A549 (cell line): ENCODE measurements at regions not wholly inside any gene's neighbourhood (a gene's known extent, or its start where the extent isn't known, plus 50 kb on each side); places are given as distances from the start of the nearest gene placed in this dataset.

ENCODE experiments used
- ATAC-seq, 2 experiments: fragments of 200-7000 bp in 1 of 2; fragments of >200 bp in 1 of 2; cut with Nextera tagmentation in 1 of 2; cut with Tn5 transposase in 1 of 2; 3 replicates each; pipeline versions ENCODE4 v1.8.0 to v1.9.1; 2018 to 2020; ENCODE audit warnings: mild to moderate bottlenecking in 1 of 2, moderate library complexity in 1 of 2
- CTCF ChIA-PET: fragments of 300-600 bp; sonication (Branson Sonifier 250); formaldehyde crosslinking; extraction: SDS; loops from one replicate; lab custom pipeline; 2021; ENCODE audit warnings: antibody characterized with exemption, inconsistent platforms; lab: Yijun Ruan, JAX
- POLR2A ChIA-PET: fragments of 350-600 bp; formaldehyde crosslinking; extraction: SDS; loops from one replicate; lab custom pipeline; 2021; ENCODE audit warnings: antibody characterized with exemption, inconsistent platforms; lab: Yijun Ruan, JAX
- DNase-seq, 2 experiments: peaks; one replicate each; pipeline versions ENCODE4 v3.0.0 to v3.0.0-alpha.2; 2011 to 2016; ENCODE audit warnings: low read depth in 1 of 2, low spot score in 1 of 2
- FAIRE-seq: peaks from 2 replicates; lab custom pipeline; 2011; peaks lifted over from hg19 to GRCh38; lab: Jason Lieb, UNC
- H3K27ac ChIP-seq, 2 experiments: fragments of >200 bp; sonication (Bioruptor Twin); formaldehyde crosslinking; 3 replicates each; pipeline ENCODE4 v1.5.1; 2016 to 2017
- H3K4me1 ChIP-seq: fragments of >200 bp; sonication (Bioruptor Twin); formaldehyde crosslinking; 3 replicates; pipeline ENCODE4 v1.6.1; 2016
- H3K4me2 ChIP-seq: fragments of >200 bp; sonication (Bioruptor Twin); formaldehyde crosslinking; 3 replicates; pipeline ENCODE4 v1.6.1; 2016
- H3K4me3 ChIP-seq: fragments of >200 bp; sonication (Bioruptor Twin); formaldehyde crosslinking; 3 replicates; pipeline ENCODE4 v1.5.1; 2016
- H3K9me3 ChIP-seq: fragments of >200 bp; sonication (Bioruptor Twin); formaldehyde crosslinking; 3 replicates; pipeline ENCODE4 v1.6.1; 2016
- ATOH8 ChIP-seq: fragments of 250-450 bp; sonication (Bioruptor Pico); IDR thresholded peaks from 2 replicates; pipeline ENCODE4 v1.5.0; 2020; ENCODE audit warnings: low read depth, mild to moderate bottlenecking, moderate library complexity
- BHLHE40 ChIP-seq: IDR thresholded peaks from 2 replicates; pipeline ENCODE4 v1.6.1; 2012; ENCODE audit warnings: low read depth, low read length, inconsistent platforms
- CBX2 ChIP-seq: fragments of 200-600 bp; sonication (generic); IDR thresholded peaks from 2 replicates; pipeline ENCODE4 v1.6.1; 2016; ENCODE audit warnings: low read depth, mild to moderate bottlenecking, borderline replicate concordance
- CBX8 ChIP-seq: fragments of 200-600 bp; sonication (generic); IDR thresholded peaks from 2 replicates; pipeline ENCODE4 v1.6.1; 2016
- CHD2 ChIP-seq: fragments of 150-350 bp; IDR thresholded peaks from 2 replicates; pipeline ENCODE4 v1.6.1; 2014; ENCODE audit warnings: low read length; ENCODE audit not compliant: partially characterized antibody
- CHD4 ChIP-seq: fragments of 200-600 bp; sonication (generic); IDR thresholded peaks from 2 replicates; pipeline ENCODE4 v1.6.1; 2016; ENCODE audit warnings: antibody characterized with exemption, mild to moderate bottlenecking, borderline replicate concordance
- E2F6 ChIP-seq: IDR thresholded peaks from 2 replicates; pipeline ENCODE4 v1.6.1; 2012; ENCODE audit warnings: low read depth, borderline replicate concordance
- ELK1 ChIP-seq: fragments of 150-350 bp; IDR thresholded peaks from 2 replicates; pipeline ENCODE4 v1.6.1; 2014; ENCODE audit warnings: low read depth, mild to moderate bottlenecking, low read length
- HOXB5 ChIP-seq: fragments of 250-450 bp; sonication (Bioruptor Pico); IDR thresholded peaks from 2 replicates; pipeline ENCODE4 v1.5.0; 2020; ENCODE audit warnings: mild to moderate bottlenecking, moderate library complexity
- JUN ChIP-seq, 2 experiments: fragments of >200 bp; sonication (Bioruptor Twin); formaldehyde crosslinking; IDR thresholded peaks; 2 replicates in 1 of 2; 3 replicates in 1 of 2; pipeline ENCODE4 v1.6.1; 2016 to 2017
- KDM1A ChIP-seq: fragments of 200-600 bp; sonication (generic); IDR thresholded peaks from 2 replicates; pipeline ENCODE4 v1.6.1; 2016; ENCODE audit warnings: low read depth, mild to moderate bottlenecking
- KDM5A ChIP-seq: fragments of 200-600 bp; sonication (generic); IDR thresholded peaks from 2 replicates; pipeline ENCODE4 v1.6.1; 2016; ENCODE audit warnings: antibody characterized with exemption, mild to moderate bottlenecking
- MAFK ChIP-seq: fragments of 450-650 bp; IDR thresholded peaks from 2 replicates; pipeline ENCODE4 v1.6.1; 2014; ENCODE audit not compliant: partially characterized antibody
- MYC ChIP-seq: IDR thresholded peaks from 2 replicates; pipeline ENCODE4 v1.6.1; 2012; ENCODE audit warnings: mild to moderate bottlenecking, inconsistent platforms, low read length, improper control_type of control experiment, borderline replicate concordance
- PHF8 ChIP-seq: fragments of 200-600 bp; sonication (generic); IDR thresholded peaks from 2 replicates; pipeline ENCODE4 v1.6.1; 2016; ENCODE audit warnings: low read depth, mild to moderate bottlenecking, antibody characterized with exemption, moderate library complexity, borderline replicate concordance
- POLR2A ChIP-seq: IDR thresholded peaks from 2 replicates; pipeline ENCODE4 v1.6.1; 2012; ENCODE audit warnings: mild to moderate bottlenecking, low read length
- RARB ChIP-seq: fragments of 250-450 bp; sonication (Bioruptor Pico); IDR thresholded peaks from 2 replicates; pipeline ENCODE4 v1.8.0; 2021; ENCODE audit warnings: mild to moderate bottlenecking, moderate library complexity
- RFX5 ChIP-seq: fragments of 450-650 bp; IDR thresholded peaks from 2 replicates; pipeline ENCODE4 v1.7.1; 2014; ENCODE audit warnings: antibody characterized with exemption, mild to moderate bottlenecking, moderate library complexity
- SMC3 ChIP-seq: fragments of >200 bp; sonication (Bioruptor Twin); formaldehyde crosslinking; IDR thresholded peaks from 3 replicates; pipeline ENCODE4 v1.6.1; 2018; ENCODE audit warnings: inconsistent platforms
- SREBF2 ChIP-seq: fragments of 450-650 bp; IDR thresholded peaks from 2 replicates; pipeline ENCODE4 v1.6.1; 2014; ENCODE audit warnings: mild to moderate bottlenecking, moderate library complexity
- TFCP2L1 ChIP-seq: fragments of 250-450 bp; sonication (Bioruptor Pico); IDR thresholded peaks from 2 replicates; pipeline ENCODE4 v1.5.0; 2021; ENCODE audit warnings: mild to moderate bottlenecking
- ZC3H11A ChIP-seq: fragments of 450-650 bp; IDR thresholded peaks from 2 replicates; pipeline ENCODE4 v1.6.1; 2014; ENCODE audit warnings: antibody characterized with exemption, mild to moderate bottlenecking
- WGBS: methylation state at CpG from one replicate; pipeline ENCODE4 v1.1.6; 2017; ENCODE audit errors: missing lambda C conversion rate; 5-methylcytosine and 5-hydroxymethylcytosine counted together

- POLR2A ChIA-PET, result no interaction called here
- no peak overlapping the region for H3K4me2 ChIP-seq
- FAIRE-seq, result no peak
- TF ChIP-seq POLR2A (no peak), MAFK (peak; percentile 28)
- TF ChIP-seq, all 56 proteins: peak for 1
- no peaks in the 10 kb centered on the region for H3K9me3 ChIP-seq
- no peak overlapping the region for H3K4me3 ChIP-seq
- ATAC-seq (no peak), DNase-seq (no peak)
- no peak overlapping the region for H3K27ac ChIP-seq
- no peaks in the 10 kb centered on the region for H3K4me1 ChIP-seq
- CTCF ChIA-PET, result interaction anchor here (1.0 kb wide), 1 partner anchor 11 kb away, joined by 3 read pairs; no protein-coding TSS in a partner anchor
These were observed 92.3 kb upstream of the FHIT start for GRCh38 chr3:61343543-61343942.

GRCh38 chr3:61345020-61345419 lies 93.8 kb upstream of the FHIT start:
- ChIA-PET POLR2A (no interaction called here), CTCF (no interaction called here)
- ATAC-seq, result no peak
- no peak for FAIRE-seq
- no peak overlapping the region for H3K4me3 ChIP-seq
- no peak for DNase-seq
- WGBS, result 64% methylated on average over 2 of the region's 2 CpGs
- no peaks in the 10 kb centered on the region for H3K9me3 ChIP-seq
- no peak overlapping the region for H3K27ac ChIP-seq
- no peaks in the 10 kb centered on the region for H3K4me1 ChIP-seq
- no peak overlapping the region for H3K4me2 ChIP-seq
- TF ChIP-seq MAFK, result no peak
- TF ChIP-seq, all 56 proteins: peak for 0

- DNase-seq (no peak), FAIRE-seq (no peak), ATAC-seq (no peak)
- ChIA-PET POLR2A (no interaction called here), CTCF (no interaction called here)
- TF ChIP-seq SMC3 (no peak), MYC (no peak), CHD2 (no peak), KDM5A (no peak), CBX2 (no peak), CBX8 (no peak), PHF8 (no peak), RARB (CRISPR knock-in tag) (no peak), ATOH8 (CRISPR knock-in tag) (no peak), HOXB5 (CRISPR knock-in tag) (no peak), ELK1 (no peak), RFX5 (no peak), JUN (IDR thresholded peaks at IDR 0.05) (no peak), POLR2A (no peak), KDM1A (no peak), ZC3H11A (no peak), TFCP2L1 (no peak), E2F6 (no peak)
- Histone ChIP-seq H3K4me1 (no peaks in the 10 kb centered on the region), H3K4me2 (no peak overlapping the region), H3K27ac (no peak overlapping the region), H3K9me3 (no peaks in the 10 kb centered on the region), H3K4me3 (no peak overlapping the region)
These were observed 96.7 kb upstream of the FHIT start for GRCh38 chr3:61347981-61348380.

GRCh38 chr3:61349717-61350116 lies 98.5 kb upstream of the FHIT start:
- POLR2A ChIA-PET, result no interaction called here
- DNase-seq, result no peak
- TF ChIP-seq SREBF2 (no peak), MYC (no peak), BHLHE40 (no peak), ZC3H11A (no peak), CHD4 (no peak)
- TF ChIP-seq, all 56 proteins: peak for 0
- no peak overlapping the region for H3K4me2 ChIP-seq
- CTCF ChIA-PET, result no interaction called here
- no peak for ATAC-seq
- H3K4me3 ChIP-seq, result no peak overlapping the region
- no peak for FAIRE-seq
- H3K27ac ChIP-seq, result no peak overlapping the region
- no peaks in the 10 kb centered on the region for H3K9me3 ChIP-seq
- WGBS, result 5% methylated on average over 4 of the region's 4 CpGs
- H3K4me1 ChIP-seq, result no peaks in the 10 kb centered on the region
